T47D (cell line): ENCODE measurements at regions not wholly inside any gene's neighbourhood (a gene's known extent, or its start where the extent isn't known, plus 50 kb on each side); places are given as distances from the start of the nearest gene placed in this dataset.

Experiments used
- DNase-seq, 2 experiments: peaks; one replicate each; pipeline versions ENCODE4 v3.0.0 to v3.0.0-alpha.2; 2011 to 2012; ENCODE audit warnings: low read depth in 1 of 2, low spot score in 1 of 2
- JUND ChIP-seq: IDR thresholded peaks from 2 replicates; pipeline ENCODE4 v1.6.1; 2012; ENCODE audit warnings: low read depth
- in situ Hi-C: cut with HindIII; loops from 2 replicates; pipeline ENCODE4 v1.10.0; 2016; ENCODE audit warnings: low sequenced_read_pairs, low pct_unique_long_range_greater_than_20kb

DNA sequence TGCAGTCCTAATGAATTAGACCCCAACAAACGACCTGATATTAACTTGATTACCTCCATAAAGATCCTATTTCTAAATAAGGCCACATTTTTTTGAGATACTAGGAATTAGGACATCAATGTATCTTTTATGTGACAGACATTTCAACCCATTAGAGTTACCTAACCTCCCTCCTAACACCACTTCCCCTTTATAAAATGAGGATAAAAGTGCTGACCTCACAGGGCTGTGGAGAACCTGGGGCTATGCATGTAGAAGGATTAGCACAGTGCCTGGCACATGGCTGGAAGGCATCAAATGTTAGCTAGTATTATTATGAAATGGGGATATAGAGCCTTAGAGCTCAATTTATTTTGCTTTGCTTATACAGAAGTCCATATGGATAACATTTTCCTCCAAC, 53.5 kb upstream of the LRRN1 start:
- in situ Hi-C loops = no loop called here
- no peak for TF ChIP-seq JUND
- DNase-seq = no peak

- TF ChIP-seq JUND = no peak
- in situ Hi-C loops = no loop called here
Measured at GRCh38 chr3:3744826-3745225, 54.4 kb upstream of the LRRN1 start.

GRCh38 chr3:3743754-3744153, 55.5 kb upstream of the LRRN1 start:
- no peak for DNase-seq
- in situ Hi-C loops = no loop called here

More at GRCh38 chr3:3744826-3745225, 54.4 kb upstream of the LRRN1 start:
- DNase-seq = no peak

DNA sequence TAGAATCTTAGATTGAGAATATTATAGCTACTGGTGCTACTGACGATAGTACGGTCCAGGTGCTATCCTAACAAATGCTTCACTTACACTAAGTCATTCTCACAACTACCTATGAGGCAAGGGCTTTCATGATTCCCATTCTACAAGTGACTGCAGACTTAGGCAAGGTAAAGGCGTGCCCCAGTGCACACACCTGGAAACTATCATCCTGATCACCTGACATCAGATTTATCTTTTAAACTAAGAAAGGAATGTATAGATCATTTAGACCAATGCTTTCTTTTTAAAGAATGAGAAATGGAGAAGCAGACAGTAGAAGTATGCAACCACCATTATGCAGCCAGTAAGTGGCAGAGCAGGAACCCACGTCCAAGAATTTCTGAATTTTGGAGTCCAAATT, 59.2 kb upstream of the LRRN1 start:
- TF ChIP-seq JUND = no peak
- in situ Hi-C loops = no loop called here
- no peak for DNase-seq

More at GRCh38 chr3:3743754-3744153, 55.5 kb upstream of the LRRN1 start:
- no peak for TF ChIP-seq JUND

DNA sequence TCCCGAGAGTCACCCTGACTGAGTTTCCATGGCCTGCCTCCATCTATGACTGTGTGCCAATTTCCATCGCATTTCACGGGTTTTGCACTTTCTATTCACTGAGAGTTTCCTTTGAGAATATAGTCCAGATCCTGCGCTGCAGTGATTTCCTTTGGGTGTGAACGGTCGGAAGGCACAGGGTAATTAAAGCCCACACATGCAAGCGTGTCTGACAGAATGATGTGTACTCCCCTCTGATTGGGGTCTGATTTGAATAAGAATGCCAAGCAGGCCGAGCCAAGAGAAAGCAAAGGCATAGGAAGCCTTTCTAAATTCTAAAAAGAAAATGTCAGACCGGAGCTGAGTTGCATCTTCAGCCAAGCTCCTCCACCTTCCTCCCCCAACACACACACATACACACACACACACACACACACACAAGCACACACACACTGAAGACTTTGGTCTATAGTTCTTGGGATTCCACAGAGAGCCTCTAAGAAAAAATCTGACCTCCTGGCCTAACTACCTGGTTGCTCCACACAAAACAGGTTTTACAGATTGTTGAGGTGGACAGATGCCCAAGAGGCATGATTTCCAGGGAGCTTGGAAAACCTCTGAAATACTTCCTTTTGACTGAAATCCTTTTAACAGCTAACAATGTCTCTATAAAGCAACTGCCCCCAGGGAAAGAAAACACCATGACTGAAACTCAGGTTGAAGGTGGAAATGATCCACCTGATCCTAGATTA, 59.7 kb upstream of the LRRN1 start:
- DNase-seq = peak in 1 of 2 experiments; percentile 54
- no peak for TF ChIP-seq JUND
- in situ Hi-C loops = no loop called here

GRCh38 chr3:3737531-3737930, 61.7 kb upstream of the LRRN1 start:
- no peak for TF ChIP-seq JUND
- DNase-seq = no peak
- in situ Hi-C loops = no loop called here

GRCh38 chr3:3735919-3736318, 63.3 kb upstream of the LRRN1 start:
- no peak for TF ChIP-seq JUND
- in situ Hi-C loops = no loop called here

GRCh38 chr3:3734881-3735280, 64.3 kb upstream of the LRRN1 start:
- in situ Hi-C loops = no loop called here
- DNase-seq = no peak
- no peak for TF ChIP-seq JUND

More at GRCh38 chr3:3735919-3736318, 63.3 kb upstream of the LRRN1 start:
- DNase-seq = no peak

GRCh38 chr3:3729261-3729660, 70.0 kb upstream of the LRRN1 start:
- no peak for DNase-seq
- in situ Hi-C loops = no loop called here
- no peak for TF ChIP-seq JUND

DNA sequence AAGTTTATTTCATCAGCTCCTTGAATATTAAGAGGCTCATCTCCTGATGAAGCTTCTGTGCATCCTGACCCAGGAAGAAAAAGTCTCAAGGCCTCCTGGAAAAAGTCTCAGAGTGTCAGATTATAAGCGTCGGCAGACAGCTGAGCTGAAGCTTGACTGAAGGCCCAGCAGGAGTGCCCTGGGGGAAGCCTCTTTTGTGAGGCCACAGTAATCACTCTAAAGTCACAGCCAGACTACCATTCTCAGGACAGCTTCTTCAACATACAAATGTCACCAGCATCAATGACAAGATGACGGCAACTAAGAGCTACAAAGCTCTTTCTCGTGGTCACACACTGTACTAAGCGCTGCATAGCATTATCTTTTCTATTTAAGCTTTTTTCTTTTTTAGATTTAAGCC, 72.7 kb upstream of the LRRN1 start:
- DNase-seq = no peak
- TF ChIP-seq JUND = no peak
- in situ Hi-C loops = no loop called here

DNA sequence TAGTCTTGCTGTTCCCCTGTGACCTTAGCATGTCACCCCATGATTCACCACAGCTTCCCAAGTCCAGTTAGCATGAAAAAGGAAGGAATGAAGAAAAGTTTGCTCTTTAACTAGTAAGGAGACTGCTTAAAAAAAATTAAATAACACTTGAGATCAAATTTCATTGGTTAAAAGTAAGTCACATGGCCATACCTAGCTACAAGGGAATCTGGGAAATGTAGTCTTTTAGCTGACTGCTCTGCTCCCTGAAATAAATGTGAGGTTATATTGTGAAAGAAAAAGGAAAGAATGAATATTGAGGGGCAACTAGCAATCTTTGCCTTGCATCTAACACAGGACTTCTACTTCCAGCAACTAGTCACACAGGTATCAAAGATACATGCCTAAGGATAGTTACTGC, 84.7 kb upstream of the LRRN1 start:
- peak in 1 of 2 experiments; percentile 18 for DNase-seq
- no peak for TF ChIP-seq JUND
- in situ Hi-C loops = no loop called here

DNA sequence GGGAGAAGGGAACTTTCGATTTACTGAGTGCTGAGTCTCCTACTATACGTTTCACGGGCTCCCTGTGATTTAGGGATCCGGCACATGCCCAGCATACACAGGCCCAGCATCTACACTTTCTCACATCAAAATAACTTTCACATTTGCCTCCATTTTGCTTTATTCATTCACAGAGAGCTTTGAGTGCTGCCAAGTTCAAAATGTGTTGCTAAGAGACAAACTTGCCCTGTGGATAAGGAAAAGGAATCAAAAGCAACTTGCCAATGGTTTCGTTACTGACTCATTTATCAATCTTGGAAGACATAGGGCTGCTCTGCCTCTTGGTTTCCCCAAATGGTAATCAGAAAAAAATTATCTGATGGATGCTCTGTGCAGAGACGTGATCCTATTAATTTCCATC, 86.3 kb upstream of the LRRN1 start:
- no peak for TF ChIP-seq JUND
- in situ Hi-C loops = no loop called here
- no peak for DNase-seq

GRCh38 chr3:3708769-3709115, 90.5 kb upstream of the LRRN1 start:
- no peak for DNase-seq
- in situ Hi-C loops = no loop called here
- no peak for TF ChIP-seq JUND
